B cell (primary cell): ENCODE measurements at regions not wholly inside any gene's neighbourhood (a gene's known extent, or its start where the extent isn't known, plus 50 kb on each side); places are given as distances from the start of the nearest gene placed in this dataset.

Source experiments
- EZH2 ChIP-seq: IDR thresholded peaks from 2 replicates; pipeline ENCODE4 v1.6.1; 2012; ENCODE audit warnings: borderline replicate concordance, low read depth, mild to moderate bottlenecking, moderate library complexity, low read length; ENCODE audit not compliant: insufficient read depth, poor library complexity, severe bottlenecking
- TF ChIP-seq, protein P1 (sequence below): fragments of 200-600 bp; IDR thresholded peaks from one replicate; pipeline ENCODE4 v1.8.0; 2022; ENCODE audit warnings: antibody characterized with exemption, mild to moderate bottlenecking

DNA sequence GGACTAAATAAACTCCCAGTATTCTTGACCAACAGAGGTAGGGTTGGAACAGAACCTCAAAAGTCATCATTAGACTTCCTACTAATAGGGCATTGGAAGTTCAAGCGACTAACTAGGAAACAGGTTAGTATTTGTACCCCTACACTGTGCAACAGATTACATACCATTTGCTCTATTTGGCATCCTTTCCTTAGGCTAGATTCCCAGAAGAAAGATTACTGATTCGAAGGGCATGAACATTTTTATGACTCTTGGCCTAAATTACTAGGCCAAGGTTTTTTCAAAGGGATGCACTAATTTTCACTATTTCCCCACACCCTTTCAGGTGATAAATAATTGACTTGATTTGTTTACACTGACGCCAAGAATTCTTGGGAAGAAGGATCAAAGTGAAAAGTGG lies 104.8 kb upstream of the CYP1B1 start:
- TF ChIP-seq, protein P1, sequence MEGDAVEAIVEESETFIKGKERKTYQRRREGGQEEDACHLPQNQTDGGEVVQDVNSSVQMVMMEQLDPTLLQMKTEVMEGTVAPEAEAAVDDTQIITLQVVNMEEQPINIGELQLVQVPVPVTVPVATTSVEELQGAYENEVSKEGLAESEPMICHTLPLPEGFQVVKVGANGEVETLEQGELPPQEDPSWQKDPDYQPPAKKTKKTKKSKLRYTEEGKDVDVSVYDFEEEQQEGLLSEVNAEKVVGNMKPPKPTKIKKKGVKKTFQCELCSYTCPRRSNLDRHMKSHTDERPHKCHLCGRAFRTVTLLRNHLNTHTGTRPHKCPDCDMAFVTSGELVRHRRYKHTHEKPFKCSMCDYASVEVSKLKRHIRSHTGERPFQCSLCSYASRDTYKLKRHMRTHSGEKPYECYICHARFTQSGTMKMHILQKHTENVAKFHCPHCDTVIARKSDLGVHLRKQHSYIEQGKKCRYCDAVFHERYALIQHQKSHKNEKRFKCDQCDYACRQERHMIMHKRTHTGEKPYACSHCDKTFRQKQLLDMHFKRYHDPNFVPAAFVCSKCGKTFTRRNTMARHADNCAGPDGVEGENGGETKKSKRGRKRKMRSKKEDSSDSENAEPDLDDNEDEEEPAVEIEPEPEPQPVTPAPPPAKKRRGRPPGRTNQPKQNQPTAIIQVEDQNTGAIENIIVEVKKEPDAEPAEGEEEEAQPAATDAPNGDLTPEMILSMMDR, result no peak
- no peak for TF ChIP-seq EZH2
